HS-5 (cell line): ENCODE measurements at regions not wholly inside any gene's neighbourhood (a gene's known extent, or its start where the extent isn't known, plus 50 kb on each side); places are given as distances from the start of the nearest gene placed in this dataset.

ENCODE experiments used
- DNase-seq: peaks from one replicate; pipeline ENCODE4 v3.0.0-alpha.2; 2012; ENCODE audit warnings: low read depth

- no peak for DNase-seq
These were observed 244.8 kb downstream of the NHLRC3 start for GRCh38 chr13:39283072-39283471.

- no peak for DNase-seq
These were observed 246.6 kb downstream of the NHLRC3 start for GRCh38 chr13:39284801-39285388.
